ENCODE measurements at regions not wholly inside any gene's neighbourhood (a gene's known extent, or its start where the extent isn't known, plus 50 kb on each side); places are given as distances from the start of the nearest gene placed in this dataset.
"Not testable (repeated sequence)": the region's sequence is repeated elsewhere in the genome, so short reads cannot be mapped to it uniquely, and the experiment has no call there.

GRCh38 chr5:85458319-85458718 lies 1073.6 kb upstream of the EDIL3 start:
- Histone ChIP-seq H3K27me3 (ENCODE audit: insufficient read depth, low read length) (no peaks in the 10 kb centered on the region), H3K4me3 (ENCODE audit: low read depth, low read length) (no peak overlapping the region), H3K4me1 (ENCODE audit: control insufficient read depth, insufficient read depth, low read length, unreplicated experiment) (no peaks in the 10 kb centered on the region), H3K36me3 (ENCODE audit: insufficient read depth, low read length) (no peaks in the 10 kb centered on the region), H3K27ac (ENCODE audit: low read depth, low read length) (no peak overlapping the region), H3K79me2 (ENCODE audit: control insufficient read depth, insufficient read depth, low read length, unreplicated experiment) (no peaks in the 10 kb centered on the region), H2AFZ (ENCODE audit: low read length, unreplicated experiment) (no peak overlapping the region)

- Histone ChIP-seq H3K36me3 (ENCODE audit: insufficient read depth, low read length) (no peaks in the 10 kb centered on the region), H2AFZ (ENCODE audit: low read length, unreplicated experiment) (no peak overlapping the region), H3K4me3 (ENCODE audit: low read depth, low read length) (no peak overlapping the region), H3K27me3 (ENCODE audit: insufficient read depth, low read length) (no peaks in the 10 kb centered on the region), H3K27ac (ENCODE audit: low read depth, low read length) (no peak overlapping the region), H3K4me1 (ENCODE audit: control insufficient read depth, insufficient read depth, low read length, unreplicated experiment) (no peaks in the 10 kb centered on the region), H3K79me2 (ENCODE audit: control insufficient read depth, insufficient read depth, low read length, unreplicated experiment) (no peaks in the 10 kb centered on the region)
Measured at GRCh38 chr5:85462957-85463356, 1078.3 kb upstream of the EDIL3 start.

- Histone ChIP-seq H3K27ac (ENCODE audit: low read depth, low read length) (no peak overlapping the region), H3K4me3 (ENCODE audit: low read depth, low read length) (no peak overlapping the region), H3K27me3 (ENCODE audit: insufficient read depth, low read length) (no peaks in the 10 kb centered on the region), H3K79me2 (ENCODE audit: control insufficient read depth, insufficient read depth, low read length, unreplicated experiment) (no peaks in the 10 kb centered on the region), H3K4me1 (ENCODE audit: control insufficient read depth, insufficient read depth, low read length, unreplicated experiment) (no peaks in the 10 kb centered on the region), H3K36me3 (ENCODE audit: insufficient read depth, low read length) (no peaks in the 10 kb centered on the region), H2AFZ (ENCODE audit: low read length, unreplicated experiment) (no peak overlapping the region)
Measured at GRCh38 chr5:85466423-85466822, 1081.7 kb upstream of the EDIL3 start.

- no peaks in the 10 kb centered on the region for H3K27me3 ChIP-seq (ENCODE audit: insufficient read depth, low read length)
- H2AFZ ChIP-seq (ENCODE audit: low read length, unreplicated experiment) = no peak overlapping the region
- H3K4me1 ChIP-seq (ENCODE audit: control insufficient read depth, insufficient read depth, low read length, unreplicated experiment) = no peaks in the 10 kb centered on the region
- H3K27ac ChIP-seq (ENCODE audit: low read depth, low read length) = no peak overlapping the region
- H3K36me3 ChIP-seq (ENCODE audit: insufficient read depth, low read length) = no peaks in the 10 kb centered on the region
- H3K4me3 ChIP-seq (ENCODE audit: low read depth, low read length) = no peak overlapping the region
- no peaks in the 10 kb centered on the region for H3K79me2 ChIP-seq (ENCODE audit: control insufficient read depth, insufficient read depth, low read length, unreplicated experiment)
Measured at GRCh38 chr5:85472749-85473148, 1088.1 kb upstream of the EDIL3 start.

- H3K27ac ChIP-seq (ENCODE audit: low read depth, low read length); H3K4me1 ChIP-seq (ENCODE audit: control insufficient read depth, insufficient read depth, low read length, unreplicated experiment); H3K36me3 ChIP-seq (ENCODE audit: insufficient read depth, low read length); H2AFZ ChIP-seq (ENCODE audit: low read length, unreplicated experiment); H3K27me3 ChIP-seq (ENCODE audit: insufficient read depth, low read length); H3K4me3 ChIP-seq (ENCODE audit: low read depth, low read length); H3K79me2 ChIP-seq (ENCODE audit: control insufficient read depth, insufficient read depth, low read length, unreplicated experiment): not testable (repeated sequence)
Measured at GRCh38 chr5:85475151-85475550, 1090.5 kb upstream of the EDIL3 start.

- H3K4me3 ChIP-seq (ENCODE audit: low read depth, low read length) = no peak overlapping the region
- H3K36me3 ChIP-seq (ENCODE audit: insufficient read depth, low read length) = no peaks in the 10 kb centered on the region
- H3K27ac ChIP-seq (ENCODE audit: low read depth, low read length) = no peak overlapping the region
- no peaks in the 10 kb centered on the region for H3K4me1 ChIP-seq (ENCODE audit: control insufficient read depth, insufficient read depth, low read length, unreplicated experiment)
- no peaks in the 10 kb centered on the region for H3K27me3 ChIP-seq (ENCODE audit: insufficient read depth, low read length)
- H3K79me2 ChIP-seq (ENCODE audit: control insufficient read depth, insufficient read depth, low read length, unreplicated experiment) = no peaks in the 10 kb centered on the region
- H2AFZ ChIP-seq (ENCODE audit: low read length, unreplicated experiment) = no peak overlapping the region
Measured at GRCh38 chr5:85476617-85477016, 1091.9 kb upstream of the EDIL3 start.

GRCh38 chr5:85479849-85480248 lies 1095.2 kb upstream of the EDIL3 start:
- H3K4me1 ChIP-seq (ENCODE audit: control insufficient read depth, insufficient read depth, low read length, unreplicated experiment) = no peaks in the 10 kb centered on the region
- no peaks in the 10 kb centered on the region for H3K79me2 ChIP-seq (ENCODE audit: control insufficient read depth, insufficient read depth, low read length, unreplicated experiment)
- H3K27me3 ChIP-seq (ENCODE audit: insufficient read depth, low read length) = no peaks in the 10 kb centered on the region
- no peak overlapping the region for H3K27ac ChIP-seq (ENCODE audit: low read depth, low read length)
- no peak overlapping the region for H3K4me3 ChIP-seq (ENCODE audit: low read depth, low read length)
- H3K36me3 ChIP-seq (ENCODE audit: insufficient read depth, low read length) = no peaks in the 10 kb centered on the region
- H2AFZ ChIP-seq (ENCODE audit: low read length, unreplicated experiment) = no peak overlapping the region

GRCh38 chr5:85484982-85485574 lies 1100.4 kb upstream of the EDIL3 start:
- Histone ChIP-seq H3K27ac (ENCODE audit: low read depth, low read length) (no peak overlapping the region), H3K4me3 (ENCODE audit: low read depth, low read length) (no peak overlapping the region), H3K4me1 (ENCODE audit: control insufficient read depth, insufficient read depth, low read length, unreplicated experiment) (no peaks in the 10 kb centered on the region), H2AFZ (ENCODE audit: low read length, unreplicated experiment) (no peak overlapping the region), H3K79me2 (ENCODE audit: control insufficient read depth, insufficient read depth, low read length, unreplicated experiment) (no peaks in the 10 kb centered on the region), H3K27me3 (ENCODE audit: insufficient read depth, low read length) (no peaks in the 10 kb centered on the region), H3K36me3 (ENCODE audit: insufficient read depth, low read length) (no peaks in the 10 kb centered on the region)

GRCh38 chr5:85488295-85488694 lies 1103.6 kb upstream of the EDIL3 start:
- no peaks in the 10 kb centered on the region for H3K27me3 ChIP-seq (ENCODE audit: insufficient read depth, low read length)
- H3K4me1 ChIP-seq (ENCODE audit: control insufficient read depth, insufficient read depth, low read length, unreplicated experiment) = no peaks in the 10 kb centered on the region
- H3K79me2 ChIP-seq (ENCODE audit: control insufficient read depth, insufficient read depth, low read length, unreplicated experiment) = no peaks in the 10 kb centered on the region
- no peak overlapping the region for H3K4me3 ChIP-seq (ENCODE audit: low read depth, low read length)
- no peak overlapping the region for H2AFZ ChIP-seq (ENCODE audit: low read length, unreplicated experiment)
- H3K27ac ChIP-seq (ENCODE audit: low read depth, low read length) = no peak overlapping the region
- no peaks in the 10 kb centered on the region for H3K36me3 ChIP-seq (ENCODE audit: insufficient read depth, low read length)

GRCh38 chr5:85500869-85501268 lies 1116.2 kb upstream of the EDIL3 start:
- no peak overlapping the region for H3K4me3 ChIP-seq (ENCODE audit: low read depth, low read length)
- H2AFZ ChIP-seq (ENCODE audit: low read length, unreplicated experiment) = no peak overlapping the region
- no peaks in the 10 kb centered on the region for H3K79me2 ChIP-seq (ENCODE audit: control insufficient read depth, insufficient read depth, low read length, unreplicated experiment)
- no peaks in the 10 kb centered on the region for H3K27me3 ChIP-seq (ENCODE audit: insufficient read depth, low read length)
- no peaks in the 10 kb centered on the region for H3K36me3 ChIP-seq (ENCODE audit: insufficient read depth, low read length)
- H3K4me1 ChIP-seq (ENCODE audit: control insufficient read depth, insufficient read depth, low read length, unreplicated experiment) = no peaks in the 10 kb centered on the region
- H3K27ac ChIP-seq (ENCODE audit: low read depth, low read length) = no peak overlapping the region

- H3K4me1 ChIP-seq (ENCODE audit: control insufficient read depth, insufficient read depth, low read length, unreplicated experiment) = no peaks in the 10 kb centered on the region
- H3K4me3 ChIP-seq (ENCODE audit: low read depth, low read length) = no peak overlapping the region
- H3K36me3 ChIP-seq (ENCODE audit: insufficient read depth, low read length) = no peaks in the 10 kb centered on the region
- H3K27ac ChIP-seq (ENCODE audit: low read depth, low read length) = no peak overlapping the region
- no peaks in the 10 kb centered on the region for H3K27me3 ChIP-seq (ENCODE audit: insufficient read depth, low read length)
- H3K79me2 ChIP-seq (ENCODE audit: control insufficient read depth, insufficient read depth, low read length, unreplicated experiment) = no peaks in the 10 kb centered on the region
- H2AFZ ChIP-seq (ENCODE audit: low read length, unreplicated experiment) = no peak overlapping the region
Measured at GRCh38 chr5:85512896-85513295, 1104.8 kb upstream of the COX7C start.
